ENCODE measurements at regions not wholly inside any gene's neighbourhood (a gene's known extent, or its start where the extent isn't known, plus 50 kb on each side); places are given as distances from the start of the nearest gene placed in this dataset.

- no peak overlapping the region for H3K27ac ChIP-seq
- 89 to 94% methylated on average over 3 of the region's 3 CpGs for WGBS, 2 donors
- intact Hi-C loops (cut with DNase I): no loop called here
- H3K27me3 ChIP-seq: no peaks in the 10 kb centered on the region
- H3K9me3 ChIP-seq: no peaks in the 10 kb centered on the region
- H3K4me1 ChIP-seq: peaks cover 0 to 6% of the 10 kb centered on the region in 2 donors
- DNase-seq: no peak
- H3K36me3 ChIP-seq: no peaks in the 10 kb centered on the region
- no peak for TF ChIP-seq POLR2A (IDR thresholded peaks at IDR 0.05)
- TF ChIP-seq, protein P1, sequence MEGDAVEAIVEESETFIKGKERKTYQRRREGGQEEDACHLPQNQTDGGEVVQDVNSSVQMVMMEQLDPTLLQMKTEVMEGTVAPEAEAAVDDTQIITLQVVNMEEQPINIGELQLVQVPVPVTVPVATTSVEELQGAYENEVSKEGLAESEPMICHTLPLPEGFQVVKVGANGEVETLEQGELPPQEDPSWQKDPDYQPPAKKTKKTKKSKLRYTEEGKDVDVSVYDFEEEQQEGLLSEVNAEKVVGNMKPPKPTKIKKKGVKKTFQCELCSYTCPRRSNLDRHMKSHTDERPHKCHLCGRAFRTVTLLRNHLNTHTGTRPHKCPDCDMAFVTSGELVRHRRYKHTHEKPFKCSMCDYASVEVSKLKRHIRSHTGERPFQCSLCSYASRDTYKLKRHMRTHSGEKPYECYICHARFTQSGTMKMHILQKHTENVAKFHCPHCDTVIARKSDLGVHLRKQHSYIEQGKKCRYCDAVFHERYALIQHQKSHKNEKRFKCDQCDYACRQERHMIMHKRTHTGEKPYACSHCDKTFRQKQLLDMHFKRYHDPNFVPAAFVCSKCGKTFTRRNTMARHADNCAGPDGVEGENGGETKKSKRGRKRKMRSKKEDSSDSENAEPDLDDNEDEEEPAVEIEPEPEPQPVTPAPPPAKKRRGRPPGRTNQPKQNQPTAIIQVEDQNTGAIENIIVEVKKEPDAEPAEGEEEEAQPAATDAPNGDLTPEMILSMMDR (IDR thresholded peaks at IDR 0.05): no peak
- H3K4me3 ChIP-seq (replicated peaks in 1 of 3): no peak overlapping the region
These were observed 1217.2 kb downstream of the TYW1 start for GRCh38 chr7:68213838-68214237.

GRCh38 chr7:68216051-68216450, 1219.4 kb downstream of the TYW1 start:
- DNase-seq: peak; percentile 30 to 67

GRCh38 chr7:68217426-68217825, 1220.8 kb downstream of the TYW1 start:
- peaks cover 0 to 6% of the 10 kb centered on the region in 2 donors for H3K4me1 ChIP-seq
- H3K27me3 ChIP-seq: no peaks in the 10 kb centered on the region
- H3K27ac ChIP-seq: no peak overlapping the region
- H3K4me3 ChIP-seq (replicated peaks in 1 of 3): no peak overlapping the region
- TF ChIP-seq POLR2A (IDR thresholded peaks at IDR 0.05): no peak
- TF ChIP-seq, protein P1 (IDR thresholded peaks at IDR 0.05): no peak
- WGBS, 2 donors: 77 to 78% methylated on average over 2 of the region's 2 CpGs
- no peaks in the 10 kb centered on the region for H3K36me3 ChIP-seq
- DNase-seq: no peak
- no peaks in the 10 kb centered on the region for H3K9me3 ChIP-seq
- intact Hi-C loops (cut with DNase I): no loop called here

More at GRCh38 chr7:68216051-68216450, 1219.4 kb downstream of the TYW1 start:
- no peak for TF ChIP-seq POLR2A (IDR thresholded peaks at IDR 0.05)
- intact Hi-C loops (cut with DNase I): no loop called here
- Histone ChIP-seq H3K27ac (peak overlapping the region in 1 of 3 donors; percentile 41), H3K4me1 (peaks cover 0 to 6% of the 10 kb centered on the region in 2 donors), H3K27me3 (no peaks in the 10 kb centered on the region), H3K9me3 (no peaks in the 10 kb centered on the region), H3K4me3 (replicated peaks in 1 of 3) (no peak overlapping the region), H3K36me3 (no peaks in the 10 kb centered on the region)
- WGBS, 2 donors: 55% methylated on average over 5 of the region's 5 CpGs

DNA sequence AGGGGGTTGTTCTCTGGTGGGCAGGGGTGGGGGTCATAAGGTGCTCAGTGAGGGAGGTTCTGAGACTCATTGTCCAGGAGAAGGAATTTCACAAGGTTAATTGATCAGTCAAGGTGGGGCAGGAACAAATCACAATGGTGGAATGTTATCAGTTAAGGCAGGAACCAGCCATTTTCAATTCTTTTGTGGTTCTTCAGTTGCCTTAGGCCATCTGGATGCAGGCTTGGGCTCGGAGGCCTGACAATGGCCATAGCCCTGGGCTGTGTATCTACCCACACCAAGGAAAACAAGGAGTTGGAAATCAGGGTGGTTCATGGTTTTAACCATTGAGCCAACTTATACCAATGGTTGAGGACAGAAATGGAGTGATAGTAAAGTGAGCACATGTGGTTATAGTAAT, 1221.8 kb downstream of the TYW1 start:
- H3K9me3 ChIP-seq: no peaks in the 10 kb centered on the region
- no peaks in the 10 kb centered on the region for H3K27me3 ChIP-seq
- DNase-seq: no peak
- no peaks in the 10 kb centered on the region for H3K36me3 ChIP-seq
- no peak for TF ChIP-seq POLR2A (IDR thresholded peaks at IDR 0.05)
- TF ChIP-seq, protein P1 (IDR thresholded peaks at IDR 0.05): no peak
- no peak overlapping the region for H3K4me3 ChIP-seq (replicated peaks in 1 of 3)
- H3K4me1 ChIP-seq: peaks cover 0 to 6% of the 10 kb centered on the region in 2 donors
- 73 to 89% methylated on average over 1 of the region's 1 CpG for WGBS, 2 donors
- intact Hi-C loops (cut with DNase I): no loop called here
- no peak overlapping the region for H3K27ac ChIP-seq

GRCh38 chr7:68222311-68222710, 1225.7 kb downstream of the TYW1 start:
- Histone ChIP-seq H3K4me3 (replicated peaks in 1 of 3) (no peak overlapping the region), H3K27ac (no peak overlapping the region), H3K4me1 (peaks cover 0 to 11% of the 10 kb centered on the region in 2 donors), H3K36me3 (no peaks in the 10 kb centered on the region), H3K27me3 (no peaks in the 10 kb centered on the region), H3K9me3 (no peaks in the 10 kb centered on the region)
- WGBS, 2 donors: 82 to 86% methylated on average over 1 of the region's 1 CpG
- intact Hi-C loops (cut with DNase I): no loop called here
- TF ChIP-seq POLR2A (IDR thresholded peaks at IDR 0.05): no peak
- TF ChIP-seq, protein P1 (IDR thresholded peaks at IDR 0.05): no peak
- no peak for DNase-seq
